Keratinocyte (primary cell): ENCODE measurements at regions not wholly inside any gene's neighbourhood (a gene's known extent, or its start where the extent isn't known, plus 50 kb on each side); places are given as distances from the start of the nearest gene placed in this dataset.

Source experiments
- DNase-seq: peaks from one replicate; pipeline ENCODE4 v3.0.0-alpha.2; 2011; ENCODE audit warnings: low read depth, missing footprints, low spot score
- FAIRE-seq: peaks from 2 replicates; lab custom pipeline; 2011; peaks lifted over from hg19 to GRCh38; lab: Jason Lieb, UNC
- H2AFZ ChIP-seq: 2 replicates; pipeline ENCODE4 v1.6.0; 2012; ENCODE audit warnings: low read length, control low read depth, inconsistent platforms; ENCODE audit not compliant: control insufficient read depth
- H3K27ac ChIP-seq: 2 replicates; pipeline ENCODE4 v1.5.1; 2011; ENCODE audit warnings: low read length; ENCODE audit not compliant: control insufficient read depth, insufficient read depth
- H3K27me3 ChIP-seq: 3 replicates; pipeline ENCODE4 v1.6.0; 2011; ENCODE audit warnings: low read length; ENCODE audit not compliant: control insufficient read depth, insufficient read depth; ENCODE audit errors: extremely low read depth
- H3K36me3 ChIP-seq, 2 experiments: 2 replicates in 1 of 2; 3 replicates in 1 of 2; pipeline ENCODE4 v1.5.1; 2011; ENCODE audit warnings: low read length in 2 of 2, mild to moderate bottlenecking in 1 of 2; ENCODE audit not compliant: control insufficient read depth in 2 of 2, insufficient read depth in 2 of 2; ENCODE audit errors: extremely low read depth in 1 of 2
- H3K4me1 ChIP-seq: 3 replicates; pipeline ENCODE4 v1.5.1; 2011; ENCODE audit warnings: low read length; ENCODE audit not compliant: control insufficient read depth, insufficient read depth; ENCODE audit errors: extremely low read depth
- H3K4me2 ChIP-seq: 3 replicates; pipeline ENCODE4 v1.6.0; 2011; ENCODE audit warnings: low read depth, low read length; ENCODE audit not compliant: control insufficient read depth, insufficient read depth; ENCODE audit errors: extremely low read depth
- H3K4me3 ChIP-seq, 3 experiments: fragments of 200-600 bp in 1 of 3; sonication (generic) in 1 of 3; 2 replicates in 2 of 3; 3 replicates in 1 of 3; pipeline ENCODE4 v1.5.1; 2011 to 2016; ENCODE audit warnings: low read length in 3 of 3, mild to moderate bottlenecking in 3 of 3, control low read depth in 2 of 3, inconsistent platforms in 1 of 3, low read depth in 1 of 3, mixed read lengths in 1 of 3, mixed run types in 1 of 3, moderate library complexity in 1 of 3; ENCODE audit not compliant: control insufficient read depth in 2 of 3, insufficient read depth in 2 of 3; ENCODE audit errors: extremely low read depth in 1 of 3
- H3K79me2 ChIP-seq: 2 replicates; pipeline ENCODE4 v1.6.0; 2012; ENCODE audit warnings: low read length; ENCODE audit not compliant: control insufficient read depth, insufficient read depth
- H3K9ac ChIP-seq: 3 replicates; pipeline ENCODE4 v1.6.0; 2011; ENCODE audit warnings: low read length; ENCODE audit not compliant: control insufficient read depth, insufficient read depth; ENCODE audit errors: extremely low read depth
- H3K9me1 ChIP-seq: 3 replicates; pipeline ENCODE4 v1.6.0; 2011; ENCODE audit warnings: low read length; ENCODE audit not compliant: control insufficient read depth, insufficient read depth; ENCODE audit errors: extremely low read depth
- H3K9me3 ChIP-seq: 2 replicates; pipeline ENCODE4 v1.5.1; 2012; ENCODE audit warnings: low read depth, low read length; ENCODE audit not compliant: control insufficient read depth
- H4K20me1 ChIP-seq: 3 replicates; pipeline ENCODE4 v1.6.0; 2011; ENCODE audit warnings: low read length; ENCODE audit not compliant: control insufficient read depth, insufficient read depth; ENCODE audit errors: extremely low read depth
- CTCF ChIP-seq, 3 experiments: IDR thresholded peaks in 1 of 3; conservative IDR thresholded peaks in 1 of 3; optimal IDR thresholded peaks in 1 of 3; 2 replicates in 2 of 3; 3 replicates in 1 of 3; pipeline versions ENCODE3 to v1.5.1; 2011; ENCODE audit warnings: low read length in 3 of 3, mild to moderate bottlenecking in 3 of 3, moderate library complexity in 2 of 3, control low read depth in 1 of 3, inconsistent platforms in 1 of 3; ENCODE audit not compliant: insufficient read depth in 2 of 3; ENCODE audit errors: extremely low read depth in 1 of 3
- EZH2 ChIP-seq: IDR thresholded peaks from one replicate; pipeline ENCODE4 v1.6.1; 2012; ENCODE audit warnings: inconsistent platforms, mild to moderate bottlenecking, low read length, moderate library complexity
- dilution Hi-C: fragments of 300-500 bp; cut with MboI; formaldehyde crosslinking; loops from one replicate; pipeline ENCODE4 v1.7.0; 2020; ENCODE audit warnings: low sequenced_read_pairs; ENCODE audit not compliant: extremely low pct_ligation_motif_present

DNA sequence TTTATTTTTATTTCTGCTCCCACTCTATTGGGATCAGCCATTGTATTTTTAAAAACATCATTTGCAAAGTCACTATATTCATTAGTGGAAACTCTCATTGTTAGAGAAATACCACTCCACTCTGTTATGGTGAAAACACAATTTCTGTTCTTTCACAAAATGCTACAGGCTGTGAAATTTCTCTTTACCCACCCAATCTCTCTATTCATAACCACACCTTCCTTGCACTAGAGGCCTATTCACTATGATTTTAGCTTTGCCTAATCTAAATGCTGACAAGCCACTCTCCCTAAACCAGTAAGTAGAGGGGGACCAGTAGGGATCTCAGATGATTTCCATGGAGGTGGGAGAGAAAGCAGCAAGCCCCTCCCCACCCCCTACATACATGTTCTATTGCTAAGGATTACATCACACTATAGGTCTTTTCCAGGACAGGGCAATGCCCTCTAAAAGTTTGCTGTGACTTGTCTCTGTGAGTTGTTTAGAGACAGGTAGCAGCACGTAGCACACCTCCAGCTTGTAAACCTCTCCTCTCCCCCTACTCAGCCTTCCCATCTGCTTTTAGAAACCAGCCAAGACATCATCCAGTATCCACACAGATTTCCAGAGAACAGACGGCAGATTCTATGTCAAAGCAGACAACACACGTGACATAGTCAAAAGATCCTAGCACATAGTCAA lies 58.3 kb upstream of the PPP1R3C start:
- peaks cover 41% of the 10 kb centered on the region for H3K4me1 ChIP-seq
- H3K36me3 ChIP-seq: no peaks in the 10 kb centered on the region
- dilution Hi-C loops: no loop called here
- H3K79me2 ChIP-seq: no peaks in the 10 kb centered on the region
- H3K4me3 ChIP-seq: peak overlapping the region in 1 of 3 experiments; percentile 22
- FAIRE-seq: peak; percentile 69
- DNase-seq: peak; percentile 41
- no peaks in the 10 kb centered on the region for H3K9me1 ChIP-seq
- H3K4me2 ChIP-seq: peak overlapping the region; percentile 70
- TF ChIP-seq CTCF (optimal IDR thresholded peaks at IDR 0.05 in 1 of 3, IDR thresholded peaks at IDR 0.05 in 1 of 3, conservative IDR thresholded peaks at IDR 0.05 in 1 of 3; ENCODE audit: extremely low read depth in 1 of 3, insufficient read depth in 2 of 3, low read length in 3 of 3) (no peak), EZH2 (no peak)
- no peaks in the 10 kb centered on the region for H3K9me3 ChIP-seq
- no peaks in the 10 kb centered on the region for H4K20me1 ChIP-seq
- H3K27ac ChIP-seq: peak overlapping the region; percentile 96
- H2AFZ ChIP-seq: peak overlapping the region; percentile 82
- H3K27me3 ChIP-seq: no peaks in the 10 kb centered on the region
- H3K9ac ChIP-seq: peak overlapping the region; percentile 73

DNA sequence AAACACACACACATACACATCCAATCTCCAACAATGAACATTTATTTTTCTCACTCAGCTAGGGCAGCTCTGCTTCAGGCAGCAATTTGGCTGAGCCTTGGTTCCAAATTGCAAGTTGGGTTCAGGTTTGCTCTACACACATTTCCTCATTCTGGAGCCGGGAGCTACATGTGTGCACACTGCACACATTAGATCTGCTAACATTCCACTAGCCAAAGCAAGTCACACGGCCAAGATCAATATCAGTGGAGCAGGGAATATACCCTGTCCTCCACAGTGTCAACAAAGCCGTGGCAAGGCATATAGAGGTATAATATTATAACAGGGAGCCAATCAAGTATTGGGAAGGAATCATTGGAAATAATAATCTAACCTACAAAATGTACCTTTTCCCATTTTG lies 57.5 kb upstream of the PPP1R3C start:
- DNase-seq: no peak
- Histone ChIP-seq H3K9me1 (no peaks in the 10 kb centered on the region), H3K27ac (peak overlapping the region; percentile 96), H3K79me2 (no peaks in the 10 kb centered on the region), H3K9me3 (no peaks in the 10 kb centered on the region), H3K4me3 (no peak overlapping the region), H3K36me3 (no peaks in the 10 kb centered on the region), H2AFZ (peak overlapping the region; percentile 29), H3K4me2 (peak overlapping the region; percentile 42), H3K4me1 (peaks cover 42% of the 10 kb centered on the region), H3K9ac (peak overlapping the region; percentile 22), H4K20me1 (no peaks in the 10 kb centered on the region), H3K27me3 (no peaks in the 10 kb centered on the region)
- dilution Hi-C loops: no loop called here
- TF ChIP-seq CTCF (optimal IDR thresholded peaks at IDR 0.05 in 1 of 3, IDR thresholded peaks at IDR 0.05 in 1 of 3, conservative IDR thresholded peaks at IDR 0.05 in 1 of 3; ENCODE audit: extremely low read depth in 1 of 3, insufficient read depth in 2 of 3, low read length in 3 of 3) (no peak), EZH2 (no peak)
- no peak for FAIRE-seq
